Left ventricle myocardium superior (tissue), 1 donor: ENCODE measurements at regions not wholly inside any gene's neighbourhood (a gene's known extent, or its start where the extent isn't known, plus 50 kb on each side); places are given as distances from the start of the nearest gene placed in this dataset.

ENCODE experiments used
- ATAC-seq: fragments of 200-7000 bp; cut with Tn5 transposase; one replicate; pipeline ENCODE4 v1.9.1; 2020; ENCODE audit warnings: mild to moderate bottlenecking, moderate library complexity
- DNase-seq: peaks from one replicate; pipeline ENCODE4 v3.0.0-alpha.2; 2020
- intact Hi-C: fragments of 100-400 bp; cut with micrococcal nuclease; formaldehyde crosslinking; loops from one replicate; pipeline ENCODE4 v1.11.0; 2022
- donor health status: DM: no; HTN: yes; CAD: no; lungs with severe emphysema.

DNA sequence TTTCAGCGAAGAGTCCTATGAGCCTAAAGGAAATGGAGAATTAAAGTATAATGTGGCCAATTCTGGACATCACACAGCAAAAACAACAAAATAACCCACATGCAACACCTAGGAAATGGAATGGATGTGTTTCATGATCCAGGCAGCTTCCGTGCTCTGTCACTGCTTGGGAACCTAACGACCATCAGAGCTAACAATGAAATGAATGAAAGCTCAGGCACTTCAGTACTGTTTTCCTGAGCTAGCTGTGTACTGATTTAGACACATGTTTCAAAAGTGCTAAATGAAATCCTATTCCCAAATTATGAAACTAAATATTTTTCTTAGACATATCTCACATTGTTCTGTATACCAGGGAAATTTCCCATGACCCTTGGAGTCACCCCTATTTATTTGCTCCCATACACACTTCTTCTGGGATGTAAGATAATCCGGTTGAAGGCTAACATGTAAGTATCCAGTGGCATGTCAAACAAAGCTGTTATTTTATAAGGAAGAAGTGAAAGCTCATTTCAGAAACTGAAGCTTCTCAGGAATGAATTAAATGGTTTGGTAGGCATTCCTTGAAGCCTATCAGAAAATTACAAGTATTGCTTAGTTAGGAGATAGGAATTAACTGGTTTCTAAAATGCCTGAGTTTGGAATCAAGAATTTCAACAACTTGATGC lies 108.5 kb upstream of the RND3 start:
- intact Hi-C loops = no loop called here
- no peak for ATAC-seq
- DNase-seq = no peak

DNA sequence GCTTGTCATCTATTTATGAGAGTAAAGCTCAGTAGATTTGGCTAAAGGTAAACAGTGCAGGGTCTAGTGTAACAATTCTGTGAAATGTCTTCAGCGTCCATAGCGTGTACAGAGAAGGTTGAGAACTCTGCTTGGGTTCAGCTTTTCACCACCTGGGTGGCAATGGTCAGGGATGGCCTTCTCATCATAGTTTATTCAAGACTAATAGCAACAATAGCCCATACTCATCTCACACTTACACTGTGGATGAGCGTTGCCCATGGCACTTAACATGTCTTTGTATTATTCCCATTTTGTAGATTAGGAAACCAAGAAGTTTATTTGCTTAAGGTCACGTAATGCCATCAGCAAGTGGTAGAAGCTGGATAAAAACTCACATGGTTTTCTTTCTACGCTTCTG lies 106.8 kb upstream of the RND3 start:
- intact Hi-C loops = no loop called here
- ATAC-seq = no peak
- no peak for DNase-seq

- ATAC-seq (no peak), DNase-seq (no peak)
- intact Hi-C loops = no loop called here
Observed at GRCh38 chr2:150591496-150592285, 104.2 kb upstream of the RND3 start.

- intact Hi-C loops = no loop called here
- ATAC-seq = no peak
Observed at GRCh38 chr2:150589681-150590080, 102.2 kb upstream of the RND3 start.

GRCh38 chr2:150588506-150588870 lies 101.0 kb upstream of the RND3 start:
- DNase-seq (no peak), ATAC-seq (no peak)
- intact Hi-C loops = no loop called here

More at GRCh38 chr2:150589681-150590080, 102.2 kb upstream of the RND3 start:
- no peak for DNase-seq

- intact Hi-C loops = no loop called here
- DNase-seq = no peak
- ATAC-seq = no peak
Observed at GRCh38 chr2:150587547-150588505, 100.4 kb upstream of the RND3 start.

GRCh38 chr2:150586858-150587257 lies 99.4 kb upstream of the RND3 start:
- DNase-seq (no peak), ATAC-seq (peak; percentile 43)
- intact Hi-C loops = no loop called here

- DNase-seq (no peak), ATAC-seq (no peak)
- intact Hi-C loops = no loop called here
Observed at GRCh38 chr2:150585221-150585971, 97.9 kb upstream of the RND3 start.

DNA sequence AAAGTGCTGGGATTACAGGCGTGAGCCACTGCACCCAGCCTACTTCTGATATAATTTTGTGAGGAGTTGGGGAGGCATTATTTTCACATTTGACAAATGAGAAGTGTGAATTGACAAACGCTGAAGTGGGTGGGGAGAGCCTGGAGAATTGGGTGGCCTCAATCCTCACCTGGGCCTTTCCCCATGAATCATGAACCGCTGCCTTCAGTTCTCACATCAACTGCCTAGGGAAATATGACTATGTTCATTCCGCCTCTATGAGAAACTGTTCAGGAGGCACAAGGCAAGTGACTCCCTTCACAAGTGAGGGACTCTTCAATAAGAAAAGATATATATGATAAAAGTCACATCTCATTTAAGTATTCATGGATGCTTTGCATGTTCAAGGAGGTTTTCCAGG lies 96.6 kb upstream of the RND3 start:
- ATAC-seq (no peak), DNase-seq (no peak)
- intact Hi-C loops = no loop called here

- intact Hi-C loops = no loop called here
- DNase-seq = no peak
- no peak for ATAC-seq
Observed at GRCh38 chr2:150581717-150582472, 94.4 kb upstream of the RND3 start.

- intact Hi-C loops = no loop called here
- ATAC-seq (no peak), DNase-seq (no peak)
Observed at GRCh38 chr2:150578481-150578880, 91.0 kb upstream of the RND3 start.

- no peak for ATAC-seq
- intact Hi-C loops = no loop called here
- DNase-seq = no peak
Observed at GRCh38 chr2:150575861-150576260, 88.4 kb upstream of the RND3 start.

- DNase-seq = no peak
- ATAC-seq = no peak
- intact Hi-C loops = no loop called here
Observed at GRCh38 chr2:150572961-150573395, 85.5 kb upstream of the RND3 start.

DNA sequence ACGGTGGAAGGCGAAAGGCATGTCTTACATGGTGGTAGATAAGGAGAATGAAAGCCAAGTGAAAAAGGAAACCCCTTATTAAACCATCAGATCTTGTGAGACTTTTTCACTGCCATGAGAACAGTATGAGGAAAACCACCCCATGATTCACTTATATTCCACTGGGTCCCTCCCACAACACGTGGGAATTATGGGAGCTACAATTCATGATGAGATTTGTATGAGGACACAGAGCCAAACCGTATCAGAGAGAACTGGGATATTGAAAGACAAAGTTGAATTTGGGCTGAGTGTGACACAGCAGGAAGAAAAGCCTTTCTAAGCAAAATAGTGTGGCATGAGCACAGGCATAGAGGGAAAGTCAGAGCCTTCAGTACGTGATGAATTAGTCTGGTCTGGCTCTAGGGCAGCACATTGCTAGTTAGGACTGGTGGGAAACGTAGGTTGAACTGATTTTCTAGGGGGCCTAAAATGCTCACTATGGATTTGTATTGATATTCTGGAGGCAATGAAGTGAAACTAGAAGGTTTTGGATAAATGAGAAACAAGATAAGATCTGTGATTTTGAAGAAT lies 84.8 kb upstream of the RND3 start:
- no peak for DNase-seq
- intact Hi-C loops = no loop called here
- no peak for ATAC-seq

DNA sequence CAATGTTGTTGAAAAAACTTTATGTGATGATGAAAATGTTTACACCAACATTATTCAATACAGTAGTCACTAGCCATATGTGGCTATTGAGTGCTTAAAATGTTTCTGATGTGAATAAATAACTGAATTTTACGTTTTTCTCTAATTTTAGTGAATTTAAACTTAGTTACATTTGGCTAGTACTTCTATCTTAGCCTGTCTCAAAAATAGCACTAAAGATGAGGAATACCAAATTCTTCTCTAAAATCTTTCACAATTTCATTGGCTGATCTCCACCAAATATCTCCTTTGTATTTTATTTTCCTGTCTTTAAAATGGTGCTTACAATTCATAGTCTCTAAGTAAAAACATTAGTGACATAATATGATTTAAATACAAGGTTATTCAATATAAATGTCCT lies 83.7 kb upstream of the RND3 start:
- DNase-seq (no peak), ATAC-seq (no peak)
- intact Hi-C loops = no loop called here

GRCh38 chr2:150570712-150571111 lies 83.2 kb upstream of the RND3 start:
- DNase-seq = no peak
- intact Hi-C loops = no loop called here

DNA sequence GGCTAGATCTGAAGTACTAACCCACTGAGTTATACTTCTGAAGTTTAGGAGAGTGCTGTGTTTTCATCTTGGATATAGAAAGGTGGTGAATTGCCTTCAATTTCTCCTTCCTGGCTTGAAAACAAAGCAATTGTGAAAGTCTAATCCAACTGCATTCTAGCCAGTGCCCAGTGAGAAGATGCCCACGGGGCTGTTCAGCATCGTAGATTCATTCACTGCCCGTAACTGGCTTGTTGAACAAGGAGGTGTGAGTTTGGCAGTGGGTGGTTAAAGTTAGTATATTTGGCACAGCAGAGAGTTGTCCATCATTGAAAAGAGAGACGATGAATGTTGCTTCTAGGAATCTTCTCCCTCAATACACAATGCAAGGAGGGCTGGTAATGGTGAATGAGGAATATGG lies 82.3 kb upstream of the RND3 start:
- intact Hi-C loops = no loop called here
- no peak for ATAC-seq
- DNase-seq = no peak

More at GRCh38 chr2:150570712-150571111, 83.2 kb upstream of the RND3 start:
- no peak for ATAC-seq

DNA sequence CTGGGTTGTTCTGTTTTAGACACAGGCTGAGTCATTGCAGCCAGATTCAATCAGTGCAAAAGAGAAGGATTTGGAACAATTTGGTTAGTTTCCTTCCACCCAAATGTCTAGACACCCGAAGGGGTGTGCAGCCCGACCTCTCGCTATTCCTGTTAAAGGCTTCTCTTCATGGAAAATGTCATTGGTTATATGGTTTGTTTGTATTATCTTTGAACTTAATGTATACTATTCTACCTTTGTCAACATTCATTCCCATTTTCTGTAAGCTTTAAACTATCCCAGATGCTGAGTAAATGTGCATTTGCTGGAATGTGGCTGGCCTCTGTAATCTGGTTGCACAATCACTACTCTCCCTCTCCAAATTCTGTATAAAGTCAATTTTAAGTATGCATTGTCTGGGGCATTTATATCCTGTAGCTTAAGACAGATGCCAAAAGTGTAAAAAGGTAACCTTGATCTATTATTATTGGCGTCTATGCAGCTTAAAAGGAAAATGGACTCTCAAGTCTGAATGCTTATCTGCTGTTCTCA lies 80.4 kb upstream of the RND3 start:
- intact Hi-C loops = no loop called here
- ATAC-seq (no peak), DNase-seq (no peak)
